ENCODE measurements at regions not wholly inside any gene's neighbourhood (a gene's known extent, or its start where the extent isn't known, plus 50 kb on each side); places are given as distances from the start of the nearest gene placed in this dataset.

GRCh38 chr6:19041906-19042305, 654.8 kb downstream of the RNF144B start:
- FAIRE-seq = no peak

GRCh38 chr6:19042420-19042819, 655.3 kb downstream of the RNF144B start:
- no peak for FAIRE-seq

DNA sequence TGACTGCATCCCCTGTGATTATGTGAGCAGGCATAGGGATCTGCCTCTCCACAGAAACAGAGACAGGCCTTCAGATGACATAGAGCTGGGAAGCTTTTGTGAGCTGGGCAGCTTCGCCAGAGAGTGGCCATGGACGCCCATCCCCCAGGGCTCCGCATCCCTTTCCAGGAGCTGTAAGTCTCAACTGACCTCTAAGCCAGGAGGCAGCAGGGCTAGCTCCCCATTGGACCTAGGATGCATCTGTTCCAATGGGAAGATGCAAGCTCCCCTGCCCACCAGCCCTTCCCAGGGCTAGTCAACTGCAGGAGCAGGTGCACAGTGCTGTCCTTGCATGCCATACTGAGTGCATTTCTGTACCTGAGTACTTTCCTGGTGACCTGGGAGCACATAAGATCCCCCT, 663.6 kb downstream of the RNF144B start:
- no peak for FAIRE-seq

DNA sequence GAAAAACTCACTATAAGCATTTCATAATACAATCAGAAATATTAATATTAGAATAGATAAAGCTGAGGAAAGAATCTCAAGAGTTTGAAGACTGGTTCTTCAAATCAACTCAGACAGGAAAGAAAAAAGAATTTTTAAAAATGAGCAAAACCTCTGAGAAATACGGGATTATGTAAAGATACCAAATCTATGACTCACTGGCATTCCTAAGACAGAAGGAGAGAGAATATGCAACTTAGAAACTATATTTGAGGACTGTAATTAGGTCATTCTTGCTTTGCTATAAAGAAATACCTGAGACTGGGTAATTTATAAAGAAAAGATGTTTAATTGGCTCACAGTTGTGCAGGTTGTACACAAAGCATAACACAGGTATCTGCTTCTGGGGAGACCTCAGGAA, 665.1 kb downstream of the RNF144B start:
- FAIRE-seq = no peak

DNA sequence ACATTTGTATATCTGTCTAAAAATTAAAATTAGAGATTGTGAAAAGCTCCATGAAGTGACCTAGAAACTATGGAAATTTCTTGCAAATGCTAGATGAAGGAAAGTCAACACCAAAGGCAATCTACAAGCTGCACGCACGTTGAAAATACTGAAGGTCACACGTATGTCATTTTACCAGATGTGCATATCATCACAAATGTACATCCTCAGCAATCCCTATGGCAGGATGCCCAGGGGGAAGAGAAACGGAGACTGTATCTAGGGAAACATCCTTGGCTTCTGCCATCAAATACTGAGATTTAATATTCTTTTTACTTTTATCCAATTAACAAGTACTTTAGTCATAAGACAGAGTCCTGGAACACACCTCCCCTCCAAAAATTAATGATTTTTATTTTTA, 672.0 kb downstream of the RNF144B start:
- FAIRE-seq = no peak

DNA sequence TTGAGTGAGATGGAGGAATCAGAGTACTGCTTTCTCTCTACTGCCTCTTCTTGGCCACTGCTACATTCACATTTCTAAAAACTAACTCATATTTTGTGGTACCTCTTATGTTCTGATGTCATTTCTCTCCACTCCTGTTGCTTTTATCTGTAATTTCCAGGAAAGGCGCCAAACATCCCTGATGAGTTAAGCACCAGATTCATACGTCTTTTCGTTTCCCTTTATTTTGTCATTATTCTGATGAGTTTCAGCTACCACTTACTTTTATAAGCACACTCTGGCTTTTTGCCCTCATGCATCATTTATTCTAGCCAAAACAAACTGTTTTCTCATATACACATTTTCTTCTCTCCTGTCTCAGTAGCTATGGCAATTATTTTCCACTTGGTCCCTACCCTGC, 680.0 kb downstream of the RNF144B start:
- FAIRE-seq = no peak

- FAIRE-seq = no peak
These were observed 683.4 kb downstream of the RNF144B start for GRCh38 chr6:19070520-19070919.

- FAIRE-seq = no peak
These were observed 696.7 kb downstream of the RNF144B start for GRCh38 chr6:19083801-19084200.

DNA sequence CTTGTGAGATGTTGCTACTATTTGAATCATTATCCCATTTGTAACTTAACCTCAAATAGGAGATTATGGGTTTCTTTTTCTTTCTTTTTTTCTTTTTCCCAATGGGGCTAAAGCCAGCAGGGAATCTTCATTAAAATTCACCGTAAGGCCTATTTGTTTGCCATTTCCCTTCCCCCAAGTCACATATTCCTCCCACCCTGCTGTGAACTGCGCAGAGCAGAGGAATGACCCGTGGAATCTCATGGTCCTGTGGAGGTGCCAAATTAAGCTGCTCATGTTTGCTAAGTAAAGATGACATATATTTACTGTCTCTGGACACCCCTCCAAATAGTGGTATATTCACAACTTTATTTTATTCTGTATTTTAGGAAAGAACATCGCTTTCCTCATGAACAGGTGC, 699.3 kb downstream of the RNF144B start:
- no peak for FAIRE-seq

DNA sequence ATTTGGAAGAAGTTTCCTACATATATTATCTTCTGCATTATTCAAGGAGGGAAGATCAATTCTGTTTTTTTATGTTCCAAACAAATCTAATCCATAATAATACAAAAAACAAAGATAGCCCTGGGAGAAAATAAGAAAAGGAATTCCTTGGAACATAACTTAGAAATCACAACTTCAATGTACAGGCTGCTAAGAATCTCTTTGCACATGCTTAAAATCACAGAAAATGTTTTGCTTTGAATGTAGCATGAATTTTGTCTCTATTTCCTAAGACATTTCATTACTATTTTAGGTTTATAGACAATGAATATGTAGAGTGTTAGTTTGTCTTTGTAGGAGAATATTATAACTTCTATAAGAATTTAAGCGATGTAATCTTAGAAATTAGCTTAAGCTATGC, 700.1 kb downstream of the RNF144B start:
- FAIRE-seq = no peak

DNA sequence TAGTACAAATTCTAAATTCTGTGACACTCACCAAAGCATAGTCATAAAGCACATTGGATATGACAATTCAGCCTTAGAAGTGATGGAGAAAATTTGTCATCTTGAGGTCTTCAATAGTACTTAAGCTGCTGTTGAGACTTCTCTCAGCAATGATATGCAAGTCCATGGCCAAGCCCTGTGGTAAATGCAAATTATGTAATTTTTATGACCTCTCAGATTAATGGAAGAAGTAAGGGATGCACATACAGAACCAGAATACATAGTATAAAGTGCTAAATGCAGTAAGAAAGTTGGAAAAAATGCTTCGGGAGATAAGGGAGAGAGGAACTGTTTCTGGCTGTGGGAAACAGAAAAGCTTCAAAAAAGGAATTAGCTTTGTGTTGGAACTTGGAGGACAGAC, 700.7 kb downstream of the RNF144B start:
- no peak for FAIRE-seq

DNA sequence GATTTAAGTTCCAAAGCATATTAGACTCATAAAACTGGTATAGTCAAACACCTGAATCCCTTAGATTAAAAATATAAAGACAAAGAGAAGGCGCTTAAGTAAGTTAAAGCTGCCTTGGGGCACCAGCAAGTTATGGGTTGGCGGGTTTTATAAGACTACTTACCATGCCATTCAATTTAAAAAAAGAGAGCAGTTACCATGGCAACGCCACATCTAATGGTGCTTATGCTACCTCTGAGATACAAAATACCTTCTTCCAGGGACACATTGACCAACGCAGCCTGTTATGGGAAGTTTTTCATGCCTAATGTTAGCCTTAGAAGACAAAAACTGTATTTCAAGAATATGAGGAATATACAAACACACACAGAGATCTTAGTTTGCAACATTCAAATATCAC, 713.6 kb downstream of the RNF144B start:
- FAIRE-seq = no peak

DNA sequence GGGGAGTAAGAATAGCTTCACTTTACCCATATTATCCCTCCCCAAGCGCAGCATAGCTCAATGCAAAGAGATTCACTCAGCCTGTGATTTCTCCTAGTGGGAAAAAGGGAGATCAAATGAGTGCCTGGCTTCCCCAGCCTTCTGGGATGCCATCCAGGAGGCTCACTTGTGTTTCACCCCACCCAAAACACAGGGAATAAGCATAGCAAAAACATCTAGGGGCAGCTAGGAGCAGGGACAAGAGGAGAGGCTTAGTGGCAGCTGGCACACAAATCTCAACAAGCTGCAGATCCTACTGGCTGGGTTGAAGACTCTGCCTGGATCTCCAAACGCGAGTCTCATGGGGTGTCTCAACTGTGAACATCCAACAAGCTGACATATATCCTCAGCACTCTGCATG, 715.8 kb downstream of the RNF144B start:
- no peak for FAIRE-seq

DNA sequence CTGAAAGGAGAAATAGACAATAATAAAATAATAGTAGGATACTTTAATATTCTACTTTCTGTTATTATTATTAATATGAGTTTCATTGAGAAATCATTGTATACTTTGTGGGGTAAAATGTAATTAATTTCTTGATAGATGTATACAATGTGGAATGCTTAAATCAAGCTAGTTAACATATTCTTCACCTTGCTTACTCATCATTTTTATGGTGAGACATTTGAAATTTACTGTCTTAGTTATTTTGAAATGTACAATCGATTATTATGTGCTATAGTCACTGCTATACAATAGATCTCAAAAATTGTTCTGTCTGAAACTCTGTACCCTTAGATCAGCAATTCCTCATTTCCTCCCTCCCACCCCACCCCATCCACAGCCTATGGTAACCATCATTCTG, 720.3 kb downstream of the RNF144B start:
- no peak for FAIRE-seq

- no peak for FAIRE-seq
These were observed 715.6 kb upstream of the ID4 start for GRCh38 chr6:19121521-19121920.

DNA sequence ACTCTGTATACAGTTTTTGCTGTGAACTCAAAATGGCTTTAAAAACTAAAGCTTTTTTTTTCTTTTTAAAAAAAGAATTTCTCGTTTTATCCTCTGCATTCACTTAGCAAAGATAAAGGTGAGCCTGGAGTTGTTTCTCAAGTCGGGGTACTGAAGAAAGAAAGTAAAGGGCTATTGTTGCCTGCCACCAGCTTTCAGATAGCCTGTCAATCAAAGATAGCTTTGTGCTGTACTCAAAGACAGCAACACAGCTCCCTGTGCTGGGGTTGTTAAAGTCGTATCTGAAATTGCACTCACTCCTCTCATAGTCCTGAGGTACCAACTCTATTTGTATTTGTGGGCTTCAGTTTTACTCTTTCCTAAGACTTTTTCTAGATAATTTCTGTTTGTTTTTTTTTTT, 710.1 kb upstream of the ID4 start:
- no peak for FAIRE-seq

DNA sequence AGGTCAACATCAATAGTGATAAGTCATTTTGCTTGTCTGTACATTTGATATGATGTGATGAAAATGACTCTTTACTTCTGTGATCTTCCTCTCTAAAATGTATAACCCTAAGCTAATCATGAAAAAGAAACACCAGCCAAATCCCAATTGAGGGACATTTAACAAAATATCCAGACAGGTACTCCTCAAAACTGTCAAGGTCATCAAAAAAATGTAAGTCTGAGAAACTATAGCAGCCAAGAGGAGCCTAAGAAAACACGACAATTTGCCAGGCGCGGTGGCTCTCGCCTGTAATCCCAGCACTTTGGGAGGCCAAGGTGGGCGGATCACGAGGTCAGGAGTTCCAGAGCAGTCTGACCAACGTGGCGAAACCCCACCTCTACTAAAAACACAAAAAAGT, 708.5 kb upstream of the ID4 start:
- FAIRE-seq = no peak

GRCh38 chr6:19135706-19136105, 701.5 kb upstream of the ID4 start:
- FAIRE-seq = no peak

DNA sequence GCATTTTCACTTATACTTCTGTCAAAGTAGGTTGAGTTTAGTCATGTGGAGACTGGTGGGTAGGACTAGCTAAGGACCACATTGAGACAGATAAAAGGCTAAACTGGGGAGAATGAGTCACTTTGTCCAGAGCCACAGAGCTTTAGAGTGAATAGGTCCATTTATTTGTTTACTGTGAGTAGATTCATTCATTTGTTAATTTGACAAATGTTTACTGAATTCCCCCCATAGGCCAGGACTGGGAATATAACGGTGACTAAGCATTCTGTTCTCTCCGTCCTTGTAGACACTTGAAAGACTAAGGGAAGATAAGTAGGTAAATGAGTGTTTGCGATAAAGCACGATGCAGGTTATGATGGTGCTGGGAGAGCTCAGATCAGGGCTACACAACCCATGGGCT, 699.7 kb upstream of the ID4 start:
- no peak for FAIRE-seq

DNA sequence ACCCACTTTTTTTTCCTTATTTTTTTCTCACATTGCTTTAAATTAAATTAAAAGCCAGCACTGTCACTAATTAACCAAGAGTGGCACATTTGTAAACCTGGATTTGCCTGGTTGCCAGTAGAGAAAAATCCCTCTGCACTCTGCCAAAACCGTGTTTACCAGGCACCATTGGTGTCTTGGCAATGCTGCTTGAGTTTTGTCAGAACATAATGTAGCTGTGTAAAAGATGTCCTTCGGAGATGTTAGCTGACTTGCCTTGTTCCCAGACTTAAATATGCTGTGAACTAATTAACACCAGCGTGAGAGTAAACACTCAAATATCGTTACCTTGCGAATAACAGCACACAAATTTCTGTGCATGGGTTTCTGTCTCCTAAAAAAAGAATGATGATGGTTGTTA, 694.9 kb upstream of the ID4 start:
- FAIRE-seq = no peak

GRCh38 chr6:19150307-19150706, 686.9 kb upstream of the ID4 start:
- FAIRE-seq = no peak

DNA sequence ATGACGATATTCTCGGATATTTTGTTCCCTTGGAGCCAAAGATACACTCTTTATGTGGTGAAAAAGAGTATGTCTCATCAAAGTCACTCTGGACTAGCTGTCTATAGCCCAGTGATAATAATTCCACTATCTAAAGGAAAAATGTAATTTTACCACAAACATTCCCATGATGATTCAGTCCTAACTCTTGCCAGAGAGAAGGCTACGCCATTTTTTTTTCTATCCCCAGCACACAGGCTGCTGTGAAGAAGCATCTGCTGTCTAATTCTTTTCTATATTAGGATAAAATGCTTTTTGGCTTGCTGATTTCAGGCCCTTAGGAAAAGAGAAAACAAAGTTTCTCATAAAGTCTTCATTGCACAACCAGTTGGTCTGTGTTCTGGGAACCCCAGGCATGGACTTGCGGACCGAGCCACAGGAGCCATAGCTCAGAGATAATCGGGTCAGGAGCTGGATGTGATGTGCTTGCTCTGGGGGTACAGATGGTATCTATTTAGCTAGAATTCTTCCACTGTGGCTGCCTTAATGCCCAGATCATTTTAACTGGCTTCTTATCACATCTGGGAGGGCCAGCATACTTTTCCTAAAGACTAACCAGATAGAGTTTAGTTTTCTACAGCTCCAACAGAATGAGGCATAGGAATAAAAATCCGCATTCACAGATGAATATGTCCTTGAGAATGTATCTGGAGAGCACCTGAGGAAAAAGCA, 683.7 kb upstream of the ID4 start:
- no peak for FAIRE-seq

- FAIRE-seq = no peak
These were observed 683.2 kb upstream of the ID4 start for GRCh38 chr6:19153981-19154295.

- no peak for FAIRE-seq
These were observed 680.7 kb upstream of the ID4 start for GRCh38 chr6:19156443-19156842.

- no peak for FAIRE-seq
These were observed 679.7 kb upstream of the ID4 start for GRCh38 chr6:19157486-19157885.

- no peak for FAIRE-seq
These were observed 678.6 kb upstream of the ID4 start for GRCh38 chr6:19158586-19158985.

Data from G401.6 (cell line).